IPS-20b (cell line): ENCODE measurements at regions not wholly inside any gene's neighbourhood (a gene's known extent, or its start where the extent isn't known, plus 50 kb on each side); places are given as distances from the start of the nearest gene placed in this dataset.

Experiments used
- H3K27ac ChIP-seq: one replicate; pipeline ENCODE4 v1.5.1; 2013; ENCODE audit warnings: low read length
- H3K27me3 ChIP-seq: 2 replicates; pipeline ENCODE4 v1.6.1; 2013; ENCODE audit warnings: mild to moderate bottlenecking, low read length, inconsistent platforms; ENCODE audit not compliant: insufficient read depth
- H3K36me3 ChIP-seq: 2 replicates; pipeline ENCODE4 v1.6.1; 2013; ENCODE audit warnings: low read depth, mild to moderate bottlenecking, inconsistent platforms, low read length, moderate library complexity; ENCODE audit not compliant: insufficient read depth
- H3K4me1 ChIP-seq: 2 replicates; pipeline ENCODE4 v1.6.1; 2013; ENCODE audit warnings: mild to moderate bottlenecking, control low read depth, inconsistent platforms, low read length, moderate library complexity; ENCODE audit not compliant: insufficient read depth
- H3K4me3 ChIP-seq: 2 replicates; pipeline ENCODE4 v1.5.1; 2013; ENCODE audit warnings: mild to moderate bottlenecking, low read length, inconsistent platforms
- H3K9ac ChIP-seq: 2 replicates; pipeline ENCODE4 v1.6.1; 2013; ENCODE audit warnings: low read depth, mild to moderate bottlenecking, inconsistent platforms, low read length, moderate library complexity
- H3K9me3 ChIP-seq: 2 replicates; pipeline ENCODE4 v1.6.1; 2013; ENCODE audit warnings: mild to moderate bottlenecking, low read depth, low read length, inconsistent platforms; ENCODE audit not compliant: insufficient read depth

GRCh38 chr4:41413670-41414411 lies 124.1 kb upstream of the LIMCH1 start:
- Histone ChIP-seq H3K4me1 (peaks cover 10% of the 10 kb centered on the region; the same call in 1 of the 2 replicates), H3K36me3 (no peaks in the 10 kb centered on the region), H3K9ac (no peak overlapping the region), H3K27me3 (no peaks in the 10 kb centered on the region), H3K27ac (no peak overlapping the region), H3K4me3 (no peak overlapping the region), H3K9me3 (no peaks in the 10 kb centered on the region)

DNA sequence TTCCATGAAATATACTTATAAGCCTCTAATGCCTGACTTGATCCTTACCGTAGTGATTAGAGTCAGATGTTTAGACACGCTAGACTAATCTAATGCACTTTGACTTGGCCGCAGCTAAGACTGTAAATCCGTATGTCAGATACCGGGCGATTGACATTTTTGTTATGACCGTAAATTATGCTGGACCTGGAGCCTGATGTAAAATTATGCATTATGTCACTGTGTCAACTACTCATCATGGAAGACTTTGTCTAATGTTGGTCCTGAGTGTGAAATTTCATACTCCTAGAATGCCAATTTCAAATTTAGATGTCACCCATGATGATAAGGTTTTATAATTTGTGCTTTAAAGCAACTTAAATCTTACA lies 123.6 kb upstream of the LIMCH1 start:
- no peaks in the 10 kb centered on the region for H3K27me3 ChIP-seq
- no peak overlapping the region for H3K27ac ChIP-seq
- no peak overlapping the region for H3K4me3 ChIP-seq

GRCh38 chr4:41418444-41418843 lies 119.5 kb upstream of the LIMCH1 start:
- peaks cover 4% of the 10 kb centered on the region; the same call in 1 of the 2 replicates for H3K4me1 ChIP-seq

More for the DNA sequence above, 123.6 kb upstream of the LIMCH1 start:
- Histone ChIP-seq H3K9ac (no peak overlapping the region), H3K36me3 (no peaks in the 10 kb centered on the region), H3K9me3 (no peaks in the 10 kb centered on the region), H3K4me1 (peaks cover 10% of the 10 kb centered on the region; the same call in 1 of the 2 replicates)

DNA sequence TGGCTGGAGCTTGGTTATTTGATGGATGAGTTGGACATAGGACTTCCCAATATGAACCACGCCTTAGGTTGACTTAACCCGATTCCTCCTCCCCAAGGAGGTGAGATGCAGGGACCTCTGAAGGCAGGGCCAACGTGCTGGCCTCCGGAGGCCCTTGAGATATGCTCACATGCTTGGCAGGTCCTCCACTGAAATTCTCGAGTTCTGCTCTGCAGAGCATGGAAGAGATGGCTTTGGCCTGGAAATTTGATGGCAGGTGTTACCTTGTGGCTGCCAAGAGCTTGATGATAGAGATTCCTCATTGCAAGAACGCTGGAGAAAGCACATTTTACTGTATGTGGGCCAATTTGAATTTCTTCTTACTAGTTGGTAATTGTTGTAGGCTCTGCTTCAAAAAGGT lies 117.4 kb upstream of the LIMCH1 start:
- Histone ChIP-seq H3K27ac (no peak overlapping the region), H3K9me3 (no peaks in the 10 kb centered on the region), H3K36me3 (no peaks in the 10 kb centered on the region), H3K4me3 (no peak overlapping the region), H3K9ac (no peak overlapping the region), H3K4me1 (0 out of 2 replicates have a peak, but pooled peaks cover 4% of the 10 kb centered on the region), H3K27me3 (no peaks in the 10 kb centered on the region)

More at GRCh38 chr4:41418444-41418843, 119.5 kb upstream of the LIMCH1 start:
- H3K27ac ChIP-seq, result no peak overlapping the region
- H3K27me3 ChIP-seq, result no peaks in the 10 kb centered on the region
- H3K36me3 ChIP-seq, result no peaks in the 10 kb centered on the region
- no peaks in the 10 kb centered on the region for H3K9me3 ChIP-seq
- no peak overlapping the region for H3K9ac ChIP-seq
- H3K4me3 ChIP-seq, result no peak overlapping the region

GRCh38 chr4:41423117-41423516 lies 114.8 kb upstream of the LIMCH1 start:
- Histone ChIP-seq H3K9ac (no peak overlapping the region), H3K36me3 (no peaks in the 10 kb centered on the region), H3K9me3 (no peaks in the 10 kb centered on the region), H3K4me3 (no peak overlapping the region), H3K27ac (no peak overlapping the region), H3K27me3 (no peaks in the 10 kb centered on the region), H3K4me1 (peaks cover 14% of the 10 kb centered on the region; the same call in 1 of the 2 replicates)

GRCh38 chr4:41424522-41424921 lies 113.4 kb upstream of the LIMCH1 start:
- Histone ChIP-seq H3K27ac (no peak overlapping the region), H3K27me3 (no peaks in the 10 kb centered on the region), H3K36me3 (no peaks in the 10 kb centered on the region)

GRCh38 chr4:41425650-41426049 lies 112.3 kb upstream of the LIMCH1 start:
- Histone ChIP-seq H3K4me3 (no peak overlapping the region), H3K4me1 (peaks cover 22% of the 10 kb centered on the region; the same call in 1 of the 2 replicates), H3K36me3 (no peaks in the 10 kb centered on the region), H3K9ac (no peak overlapping the region), H3K27me3 (no peaks in the 10 kb centered on the region), H3K27ac (no peak overlapping the region), H3K9me3 (no peaks in the 10 kb centered on the region)

More at GRCh38 chr4:41424522-41424921, 113.4 kb upstream of the LIMCH1 start:
- H3K9ac ChIP-seq, result no peak overlapping the region
- no peak overlapping the region for H3K4me3 ChIP-seq
- peaks cover 21% of the 10 kb centered on the region; the same call in 1 of the 2 replicates for H3K4me1 ChIP-seq
- H3K9me3 ChIP-seq, result no peaks in the 10 kb centered on the region

DNA sequence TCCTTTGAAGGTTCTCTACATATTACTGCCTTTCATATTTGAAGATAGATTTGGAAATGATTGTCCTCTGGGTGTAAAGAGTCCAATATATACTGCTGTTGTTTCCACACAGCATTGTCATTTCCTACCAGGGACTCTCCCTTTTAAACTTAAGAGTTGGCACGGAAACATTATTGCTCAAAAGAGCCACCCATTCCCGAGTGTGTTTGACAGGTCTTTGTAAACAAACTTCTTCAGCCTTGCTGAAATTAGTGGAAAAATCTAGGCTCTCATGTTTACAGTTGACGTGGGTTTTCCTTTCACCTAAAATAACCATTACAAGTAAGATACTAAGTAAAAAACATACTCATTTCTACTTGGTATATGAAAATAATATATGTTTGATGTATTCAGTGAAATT lies 111.4 kb upstream of the LIMCH1 start:
- no peaks in the 10 kb centered on the region for H3K36me3 ChIP-seq

GRCh38 chr4:41427306-41427882 lies 110.6 kb upstream of the LIMCH1 start:
- no peaks in the 10 kb centered on the region for H3K27me3 ChIP-seq
- no peaks in the 10 kb centered on the region for H3K36me3 ChIP-seq
- peaks cover 39% of the 10 kb centered on the region for H3K4me1 ChIP-seq
- H3K4me3 ChIP-seq, result no peak overlapping the region
- H3K9me3 ChIP-seq, result no peaks in the 10 kb centered on the region
- peak overlapping the region; percentile 19; the same call in 1 of the 2 replicates for H3K9ac ChIP-seq
- H3K27ac ChIP-seq, result no peak overlapping the region

More for the DNA sequence above, 111.4 kb upstream of the LIMCH1 start:
- Histone ChIP-seq H3K27ac (no peak overlapping the region), H3K9me3 (no peaks in the 10 kb centered on the region), H3K4me3 (no peak overlapping the region), H3K9ac (no peak overlapping the region), H3K4me1 (peaks cover 31% of the 10 kb centered on the region; the same call in 1 of the 2 replicates), H3K27me3 (no peaks in the 10 kb centered on the region)

GRCh38 chr4:41427931-41428600 lies 109.9 kb upstream of the LIMCH1 start:
- Histone ChIP-seq H3K4me1 (peaks cover 43% of the 10 kb centered on the region), H3K9me3 (no peaks in the 10 kb centered on the region), H3K36me3 (no peaks in the 10 kb centered on the region), H3K27me3 (no peaks in the 10 kb centered on the region), H3K9ac (no peak overlapping the region), H3K27ac (no peak overlapping the region), H3K4me3 (no peak overlapping the region)

GRCh38 chr4:41428601-41429279 lies 109.2 kb upstream of the LIMCH1 start:
- no peak overlapping the region for H3K9ac ChIP-seq
- H3K36me3 ChIP-seq, result no peaks in the 10 kb centered on the region
- H3K4me1 ChIP-seq, result peaks cover 49% of the 10 kb centered on the region
- H3K4me3 ChIP-seq, result no peak overlapping the region
- H3K27me3 ChIP-seq, result no peaks in the 10 kb centered on the region
- H3K27ac ChIP-seq, result no peak overlapping the region
- H3K9me3 ChIP-seq, result no peaks in the 10 kb centered on the region
